ENCODE measurements at regions not wholly inside any gene's neighbourhood (a gene's known extent, or its start where the extent isn't known, plus 50 kb on each side); places are given as distances from the start of the nearest gene placed in this dataset.
A peak's percentile ranks its signal among the peaks of the same experiment; 100 is the strongest.

DNA sequence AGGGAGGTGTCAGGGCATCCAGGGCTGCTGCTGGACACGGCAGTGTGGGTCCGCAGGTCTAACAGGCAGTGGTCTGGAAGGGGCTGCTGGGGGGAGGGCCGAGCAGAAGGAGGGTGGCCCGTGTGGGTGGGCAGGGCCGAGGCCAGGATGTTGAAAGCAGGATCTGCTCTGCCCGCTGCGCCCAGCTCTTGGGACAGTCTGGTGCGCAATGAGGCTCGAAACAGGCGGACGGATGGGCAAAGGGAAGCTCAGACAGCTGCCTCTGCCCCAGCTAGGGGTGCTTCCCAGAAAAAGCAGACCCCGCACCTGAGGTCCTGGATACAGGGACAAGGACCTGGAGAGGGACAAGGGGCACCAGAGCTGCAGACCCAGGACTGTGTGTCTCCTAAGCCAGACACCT is 121.3 kb downstream of the FAM53A start:
- Histone ChIP-seq H3K36me3 (ENCODE audit: control insufficient read depth, insufficient read depth, low read length) (no peaks in the 10 kb centered on the region), H3K4me2 (ENCODE audit: insufficient read depth, low read length) (no peak overlapping the region), H3K27ac (ENCODE audit: extremely low read depth, low read depth, low read length) (no peak overlapping the region), H2AFZ (ENCODE audit: low read depth, low read length) (no peak overlapping the region), H3K9me1 (ENCODE audit: control insufficient read depth, insufficient read depth, low read length) (peaks cover 2% of the 10 kb centered on the region), H3K9ac (ENCODE audit: insufficient read depth in 1 of 2, low read depth in 2 of 2, low read length in 2 of 2) (peak overlapping the region in 1 of 2 experiments; percentile 64; a peak in 2 of 4 replicates), H4K20me1 (replicated peaks; ENCODE audit: control insufficient read depth, insufficient read depth, low read length) (peaks cover 27% of the 10 kb centered on the region), H3K4me1 (replicated peaks in 1 of 2; ENCODE audit: control insufficient read depth in 2 of 2, insufficient read depth in 2 of 2, low read length in 2 of 2) (peaks cover 0 to 66% of the 10 kb centered on the region in 2 experiments; a peak in 3 of 5 replicates), H3K27me3 (ENCODE audit: control insufficient read depth in 2 of 2, insufficient read depth in 2 of 2, low read length in 2 of 2) (peaks cover 48 to 54% of the 10 kb centered on the region in 2 experiments), H3K79me2 (ENCODE audit: control insufficient read depth, insufficient read depth, low read length) (no peaks in the 10 kb centered on the region), H3K4me3 (no peak overlapping the region), H3K9me3 (replicated peaks; ENCODE audit: control insufficient read depth, insufficient read depth, low read depth, low read length) (no peaks in the 10 kb centered on the region)
- CTCF ChIA-PET (ENCODE audit: low intra/inter-chr PET ratio) = no interaction called here
- POLR2A ChIA-PET = interaction anchor here (0.5 to 0.6 kb wide), 3 partner anchors 143 to 932 kb away, joined by 4 read pairs; no protein-coding TSS in a partner anchor
- WGBS (ENCODE audit: insufficient coverage, low coverage, missing lambda C conversion rate) = 0% methylated on average over 10 of the region's 12 CpGs
- intact Hi-C loops (cut with micrococcal nuclease) = no loop called here
- no peak for TF ChIP-seq GATAD2A (IDR thresholded peaks at IDR 0.05)
- no peak for TF ChIP-seq NCOR1 (IDR thresholded peaks at IDR 0.05)
- no peak for TF ChIP-seq DDX20 (tag; IDR thresholded peaks at IDR 0.05; ENCODE audit: low read depth)
- no peak for TF ChIP-seq ZKSCAN8 (CRISPR knock-in tag; IDR thresholded peaks at IDR 0.05)
- no peak for TF ChIP-seq ZNF140 (CRISPR knock-in tag; IDR thresholded peaks at IDR 0.05)
- no peak for TF ChIP-seq CBFB (CRISPR knock-in tag; IDR thresholded peaks at IDR 0.05)
- TF ChIP-seq ZNF76 (CRISPR knock-in tag; IDR thresholded peaks at IDR 0.05; ENCODE audit: borderline replicate concordance) = no peak
- no peak for TF ChIP-seq MAFK (IDR thresholded peaks at IDR 0.05; ENCODE audit: low read length)
- no peak for TF ChIP-seq PHF21A (IDR thresholded peaks at IDR 0.05; ENCODE audit: borderline replicate concordance, low read depth)
- TF ChIP-seq, protein P1, sequence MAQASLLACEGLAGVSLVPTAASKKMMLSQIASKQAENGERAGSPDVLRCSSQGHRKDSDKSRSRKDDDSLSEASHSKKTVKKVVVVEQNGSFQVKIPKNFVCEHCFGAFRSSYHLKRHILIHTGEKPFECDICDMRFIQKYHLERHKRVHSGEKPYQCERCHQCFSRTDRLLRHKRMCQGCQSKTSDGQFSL (CRISPR knock-in tag; IDR thresholded peaks at IDR 0.05) = no peak
- TF ChIP-seq, protein P1 (tag; IDR thresholded peaks at IDR 0.05) = no peak
- no peak for TF ChIP-seq ZNF717 (CRISPR knock-in tag; IDR thresholded peaks at IDR 0.05)
- no peak for TF ChIP-seq PPARD (CRISPR knock-in tag; IDR thresholded peaks at IDR 0.05)
- TF ChIP-seq NR2C1 (IDR thresholded peaks at IDR 0.05) = no peak
- TF ChIP-seq NR2C1 (tag; IDR thresholded peaks at IDR 0.05) = no peak
- TF ChIP-seq LEF1 (IDR thresholded peaks at IDR 0.05) = no peak
- TF ChIP-seq CREBBP (IDR thresholded peaks at IDR 0.05; ENCODE audit: low read depth, low read length) = no peak
- DNase-seq (ENCODE audit: extremely low read depth in 1 of 4, low spot score in 3 of 4) = no peak
- in situ Hi-C loops (cut with MboI) = no loop called here
- ATAC-seq = no peak
- no peak for FAIRE-seq
- no TSS peak for BruUV-seq (replicated peaks)

Data from K562 (cell line).